GM23338 (cell line): ENCODE measurements at regions not wholly inside any gene's neighbourhood (a gene's known extent, or its start where the extent isn't known, plus 50 kb on each side); places are given as distances from the start of the nearest gene placed in this dataset.

Experiments
- ATAC-seq: fragments of 200-7000 bp; cut with Tn5 transposase; 3 replicates; pipeline ENCODE4 v1.9.1; 2020
- DNase-seq: peaks from one replicate; pipeline ENCODE4 v3.0.0-alpha.2; 2015; ENCODE audit warnings: low spot score
- H2AFZ ChIP-seq: fragments of 200-600 bp; sonication (generic); 2 replicates; pipeline ENCODE4 v1.8.0; 2016; ENCODE audit warnings: antibody characterized with exemption, mild to moderate bottlenecking, moderate library complexity
- H3F3A ChIP-seq: fragments of 200-600 bp; sonication (generic); replicated peaks from 2 replicates; pipeline ENCODE4 v1.8.0; 2017; ENCODE audit warnings: antibody characterized with exemption, mixed run types, low read depth
- H3K27ac ChIP-seq: fragments of 200-600 bp; sonication (generic); 2 replicates; pipeline ENCODE4 v1.6.1; 2016; ENCODE audit warnings: low read depth
- H3K27me3 ChIP-seq: fragments of 200-600 bp; sonication (generic); 2 replicates; pipeline ENCODE4 v1.8.0; 2016; ENCODE audit warnings: mild to moderate bottlenecking, mixed run types, moderate library complexity; ENCODE audit not compliant: insufficient read depth
- H3K36me3 ChIP-seq: fragments of 200-600 bp; sonication (generic); 2 replicates; pipeline ENCODE4 v1.8.0; 2016; ENCODE audit warnings: mild to moderate bottlenecking; ENCODE audit not compliant: insufficient read depth
- H3K4me1 ChIP-seq: fragments of 200-600 bp; sonication (generic); 2 replicates; pipeline ENCODE4 v1.8.0; 2016; ENCODE audit warnings: mild to moderate bottlenecking, moderate library complexity; ENCODE audit not compliant: insufficient read depth
- H3K4me2 ChIP-seq: fragments of 200-600 bp; sonication (generic); 2 replicates; pipeline ENCODE4 v1.7.1; 2017; ENCODE audit warnings: mixed run types
- H3K4me3 ChIP-seq: fragments of 200-600 bp; sonication (generic); 2 replicates; pipeline ENCODE4 v1.6.1; 2016; ENCODE audit warnings: mixed run types
- H3K79me2 ChIP-seq: fragments of 200-600 bp; sonication (generic); replicated peaks from 2 replicates; pipeline ENCODE4 v1.8.0; 2017; ENCODE audit warnings: mild to moderate bottlenecking; ENCODE audit not compliant: insufficient read depth
- H3K9me2 ChIP-seq: fragments of 200-600 bp; sonication (generic); 2 replicates; pipeline ENCODE4 v1.8.0; 2017; ENCODE audit not compliant: insufficient read depth
- H4K20me1 ChIP-seq: fragments of 200-600 bp; sonication (generic); replicated peaks from 2 replicates; pipeline ENCODE4 v1.8.0; 2017; ENCODE audit warnings: mild to moderate bottlenecking; ENCODE audit not compliant: insufficient read depth
- H3K27ac Mint-ChIP-seq: 2 replicates; pipeline ENCODE4 v1.8.0; 2020; ENCODE audit warnings: inconsistent platforms, mild to moderate bottlenecking, moderate library complexity, mixed read lengths
- H3K27me3 Mint-ChIP-seq: 3 replicates; pipeline ENCODE4 v1.8.0; 2022; ENCODE audit warnings: low read depth, mild to moderate bottlenecking, moderate library complexity, mixed read lengths, inconsistent platforms; ENCODE audit not compliant: insufficient read depth, poor library complexity
- H3K36me3 Mint-ChIP-seq: 3 replicates; pipeline ENCODE4 v1.8.0; 2021; ENCODE audit warnings: low read depth, mild to moderate bottlenecking, inconsistent platforms, moderate library complexity, mixed read lengths
- H3K4me1 Mint-ChIP-seq: 3 replicates; pipeline ENCODE4 v1.8.0; 2020; ENCODE audit warnings: mild to moderate bottlenecking, inconsistent platforms, mixed read lengths
- H3K4me3 Mint-ChIP-seq: 3 replicates; pipeline ENCODE4 v1.8.0; 2021; ENCODE audit warnings: moderate library complexity, mild to moderate bottlenecking, inconsistent platforms, mixed read lengths
- H3K9me3 Mint-ChIP-seq: 3 replicates; pipeline ENCODE4 v1.8.0; 2020; ENCODE audit warnings: moderate library complexity, mild to moderate bottlenecking, inconsistent platforms, mixed read lengths
- CREB1 ChIP-seq: fragments of 250-450 bp; sonication (Bioruptor Pico); IDR thresholded peaks from 2 replicates; pipeline ENCODE4 v1.5.0; 2020; ENCODE audit warnings: low read depth, mild to moderate bottlenecking, moderate library complexity
- JUNB ChIP-seq: IDR thresholded peaks from one replicate; pipeline ENCODE4 v1.6.1; 2016; ENCODE audit warnings: antibody characterized with exemption; ENCODE audit not compliant: unreplicated experiment
- POLR2AphosphoS5 ChIP-seq: IDR thresholded peaks from 2 replicates; pipeline ENCODE4 v1.6.1; 2016; ENCODE audit warnings: antibody characterized with exemption, low read depth
- STAT1 ChIP-seq: IDR thresholded peaks from one replicate; pipeline ENCODE4 v1.6.1; 2016; ENCODE audit warnings: antibody characterized with exemption; ENCODE audit not compliant: unreplicated experiment
- ZNF331 ChIP-seq: fragments of 250-450 bp; sonication (Bioruptor Pico); IDR thresholded peaks from 2 replicates; pipeline ENCODE4 v1.5.0; 2020; ENCODE audit warnings: low read depth, mild to moderate bottlenecking, moderate library complexity
- ZNF462 ChIP-seq: fragments of 250-450 bp; sonication (Bioruptor Pico); IDR thresholded peaks from 2 replicates; pipeline ENCODE4 v1.5.0; 2020; ENCODE audit warnings: mild to moderate bottlenecking, moderate library complexity
- TF ChIP-seq, protein P1 (sequence below), 2 experiments: fragments of 200-600 bp in 1 of 2; sonication (generic) in 1 of 2; conservative IDR thresholded peaks; 2 replicates each; pipeline versions ENCODE4 v1.5.1 to v1.6.1; 2016 to 2017; ENCODE audit warnings: antibody characterized with exemption in 2 of 2, low read depth in 2 of 2, mild to moderate bottlenecking in 2 of 2, moderate library complexity in 1 of 2
- TF ChIP-seq, protein P2 (sequence below): IDR thresholded peaks from one replicate; pipeline ENCODE4 v1.6.1; 2018; ENCODE audit warnings: antibody characterized with exemption; ENCODE audit not compliant: unreplicated experiment

GRCh38 chr2:173602153-173602795 lies 247.6 kb downstream of the CDCA7 start (continued):
- no peak for TF ChIP-seq ZNF462 (CRISPR knock-in tag)

DNA sequence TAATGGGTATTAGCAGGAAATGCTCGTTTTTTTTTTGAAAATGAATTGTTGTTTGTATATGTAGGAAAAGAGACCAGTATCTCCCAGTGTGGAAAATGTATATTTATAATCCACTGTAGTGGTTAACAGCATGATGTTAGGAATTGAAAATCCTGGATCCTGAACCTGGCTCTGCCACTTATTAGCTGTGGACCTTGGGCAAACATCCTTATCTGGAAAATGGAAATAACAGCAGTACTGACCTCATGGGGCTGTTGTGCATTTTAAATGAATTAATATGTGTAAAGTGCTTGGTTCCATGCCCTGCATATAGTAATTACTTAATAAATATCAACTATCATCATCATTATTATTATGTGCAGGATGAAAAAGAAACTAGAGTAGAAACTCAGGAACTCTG lies 251.3 kb downstream of the CDCA7 start:
- Histone ChIP-seq H3K27ac (peak overlapping the region; percentile 77; the same call in 1 of the 2 replicates), H4K20me1 (no peaks in the 10 kb centered on the region), H3K4me2 (no peak overlapping the region), H3K9me2 (peaks cover 3% of the 10 kb centered on the region; the same call in 1 of the 2 replicates), H3K4me3 (no peak overlapping the region), H3K27me3 (no peaks in the 10 kb centered on the region), H3K4me1 (peaks cover 18% of the 10 kb centered on the region), H3K79me2 (no peaks in the 10 kb centered on the region), H3F3A (no peaks in the 10 kb centered on the region), H2AFZ (no peak overlapping the region), H3K36me3 (no peaks in the 10 kb centered on the region)
- Mint-ChIP-seq H3K4me1 (peaks cover 21% of the 10 kb centered on the region), H3K4me3 (no peak overlapping the region), H3K27me3 (no peaks in the 10 kb centered on the region), H3K9me3 (no peaks in the 10 kb centered on the region; the same call in 2 of the 3 replicates), H3K27ac (peak overlapping the region; percentile 91; the same call in 1 of the 2 replicates), H3K36me3 (no peaks in the 10 kb centered on the region)
- DNase-seq (no peak), ATAC-seq (no peak)
- TF ChIP-seq, protein P1, sequence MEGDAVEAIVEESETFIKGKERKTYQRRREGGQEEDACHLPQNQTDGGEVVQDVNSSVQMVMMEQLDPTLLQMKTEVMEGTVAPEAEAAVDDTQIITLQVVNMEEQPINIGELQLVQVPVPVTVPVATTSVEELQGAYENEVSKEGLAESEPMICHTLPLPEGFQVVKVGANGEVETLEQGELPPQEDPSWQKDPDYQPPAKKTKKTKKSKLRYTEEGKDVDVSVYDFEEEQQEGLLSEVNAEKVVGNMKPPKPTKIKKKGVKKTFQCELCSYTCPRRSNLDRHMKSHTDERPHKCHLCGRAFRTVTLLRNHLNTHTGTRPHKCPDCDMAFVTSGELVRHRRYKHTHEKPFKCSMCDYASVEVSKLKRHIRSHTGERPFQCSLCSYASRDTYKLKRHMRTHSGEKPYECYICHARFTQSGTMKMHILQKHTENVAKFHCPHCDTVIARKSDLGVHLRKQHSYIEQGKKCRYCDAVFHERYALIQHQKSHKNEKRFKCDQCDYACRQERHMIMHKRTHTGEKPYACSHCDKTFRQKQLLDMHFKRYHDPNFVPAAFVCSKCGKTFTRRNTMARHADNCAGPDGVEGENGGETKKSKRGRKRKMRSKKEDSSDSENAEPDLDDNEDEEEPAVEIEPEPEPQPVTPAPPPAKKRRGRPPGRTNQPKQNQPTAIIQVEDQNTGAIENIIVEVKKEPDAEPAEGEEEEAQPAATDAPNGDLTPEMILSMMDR (conservative IDR thresholded peaks at IDR 0.05; ENCODE audit: low read depth in 2 of 2), result no peak
- TF ChIP-seq ZNF331 (CRISPR knock-in tag) (no peak), JUNB (no peak), CREB1 (CRISPR knock-in tag) (no peak), POLR2AphosphoS5 (no peak), STAT1 (no peak)
- TF ChIP-seq, protein P2, sequence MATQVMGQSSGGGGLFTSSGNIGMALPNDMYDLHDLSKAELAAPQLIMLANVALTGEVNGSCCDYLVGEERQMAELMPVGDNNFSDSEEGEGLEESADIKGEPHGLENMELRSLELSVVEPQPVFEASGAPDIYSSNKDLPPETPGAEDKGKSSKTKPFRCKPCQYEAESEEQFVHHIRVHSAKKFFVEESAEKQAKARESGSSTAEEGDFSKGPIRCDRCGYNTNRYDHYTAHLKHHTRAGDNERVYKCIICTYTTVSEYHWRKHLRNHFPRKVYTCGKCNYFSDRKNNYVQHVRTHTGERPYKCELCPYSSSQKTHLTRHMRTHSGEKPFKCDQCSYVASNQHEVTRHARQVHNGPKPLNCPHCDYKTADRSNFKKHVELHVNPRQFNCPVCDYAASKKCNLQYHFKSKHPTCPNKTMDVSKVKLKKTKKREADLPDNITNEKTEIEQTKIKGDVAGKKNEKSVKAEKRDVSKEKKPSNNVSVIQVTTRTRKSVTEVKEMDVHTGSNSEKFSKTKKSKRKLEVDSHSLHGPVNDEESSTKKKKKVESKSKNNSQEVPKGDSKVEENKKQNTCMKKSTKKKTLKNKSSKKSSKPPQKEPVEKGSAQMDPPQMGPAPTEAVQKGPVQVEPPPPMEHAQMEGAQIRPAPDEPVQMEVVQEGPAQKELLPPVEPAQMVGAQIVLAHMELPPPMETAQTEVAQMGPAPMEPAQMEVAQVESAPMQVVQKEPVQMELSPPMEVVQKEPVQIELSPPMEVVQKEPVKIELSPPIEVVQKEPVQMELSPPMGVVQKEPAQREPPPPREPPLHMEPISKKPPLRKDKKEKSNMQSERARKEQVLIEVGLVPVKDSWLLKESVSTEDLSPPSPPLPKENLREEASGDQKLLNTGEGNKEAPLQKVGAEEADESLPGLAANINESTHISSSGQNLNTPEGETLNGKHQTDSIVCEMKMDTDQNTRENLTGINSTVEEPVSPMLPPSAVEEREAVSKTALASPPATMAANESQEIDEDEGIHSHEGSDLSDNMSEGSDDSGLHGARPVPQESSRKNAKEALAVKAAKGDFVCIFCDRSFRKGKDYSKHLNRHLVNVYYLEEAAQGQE, result no peak
